GM23338 (cell line): ENCODE measurements at regions not wholly inside any gene's neighbourhood (a gene's known extent, or its start where the extent isn't known, plus 50 kb on each side); places are given as distances from the start of the nearest gene placed in this dataset.

Experiments
- ATAC-seq: fragments of 200-7000 bp; cut with Tn5 transposase; 3 replicates; pipeline ENCODE4 v1.9.1; 2020
- DNase-seq: peaks from one replicate; pipeline ENCODE4 v3.0.0-alpha.2; 2015; ENCODE audit warnings: low spot score
- H2AFZ ChIP-seq: fragments of 200-600 bp; sonication (generic); 2 replicates; pipeline ENCODE4 v1.8.0; 2016; ENCODE audit warnings: antibody characterized with exemption, mild to moderate bottlenecking, moderate library complexity
- H3F3A ChIP-seq: fragments of 200-600 bp; sonication (generic); replicated peaks from 2 replicates; pipeline ENCODE4 v1.8.0; 2017; ENCODE audit warnings: antibody characterized with exemption, mixed run types, low read depth
- H3K27ac ChIP-seq: fragments of 200-600 bp; sonication (generic); 2 replicates; pipeline ENCODE4 v1.6.1; 2016; ENCODE audit warnings: low read depth
- H3K27me3 ChIP-seq: fragments of 200-600 bp; sonication (generic); 2 replicates; pipeline ENCODE4 v1.8.0; 2016; ENCODE audit warnings: mild to moderate bottlenecking, mixed run types, moderate library complexity; ENCODE audit not compliant: insufficient read depth
- H3K36me3 ChIP-seq: fragments of 200-600 bp; sonication (generic); 2 replicates; pipeline ENCODE4 v1.8.0; 2016; ENCODE audit warnings: mild to moderate bottlenecking; ENCODE audit not compliant: insufficient read depth
- H3K4me1 ChIP-seq: fragments of 200-600 bp; sonication (generic); 2 replicates; pipeline ENCODE4 v1.8.0; 2016; ENCODE audit warnings: mild to moderate bottlenecking, moderate library complexity; ENCODE audit not compliant: insufficient read depth
- H3K4me2 ChIP-seq: fragments of 200-600 bp; sonication (generic); 2 replicates; pipeline ENCODE4 v1.7.1; 2017; ENCODE audit warnings: mixed run types
- H3K4me3 ChIP-seq: fragments of 200-600 bp; sonication (generic); 2 replicates; pipeline ENCODE4 v1.6.1; 2016; ENCODE audit warnings: mixed run types
- H3K79me2 ChIP-seq: fragments of 200-600 bp; sonication (generic); replicated peaks from 2 replicates; pipeline ENCODE4 v1.8.0; 2017; ENCODE audit warnings: mild to moderate bottlenecking; ENCODE audit not compliant: insufficient read depth
- H3K9me2 ChIP-seq: fragments of 200-600 bp; sonication (generic); 2 replicates; pipeline ENCODE4 v1.8.0; 2017; ENCODE audit not compliant: insufficient read depth
- H4K20me1 ChIP-seq: fragments of 200-600 bp; sonication (generic); replicated peaks from 2 replicates; pipeline ENCODE4 v1.8.0; 2017; ENCODE audit warnings: mild to moderate bottlenecking; ENCODE audit not compliant: insufficient read depth
- H3K27ac Mint-ChIP-seq: 2 replicates; pipeline ENCODE4 v1.8.0; 2020; ENCODE audit warnings: inconsistent platforms, mild to moderate bottlenecking, moderate library complexity, mixed read lengths
- H3K27me3 Mint-ChIP-seq: 3 replicates; pipeline ENCODE4 v1.8.0; 2022; ENCODE audit warnings: low read depth, mild to moderate bottlenecking, moderate library complexity, mixed read lengths, inconsistent platforms; ENCODE audit not compliant: insufficient read depth, poor library complexity
- H3K36me3 Mint-ChIP-seq: 3 replicates; pipeline ENCODE4 v1.8.0; 2021; ENCODE audit warnings: low read depth, mild to moderate bottlenecking, inconsistent platforms, moderate library complexity, mixed read lengths
- H3K4me1 Mint-ChIP-seq: 3 replicates; pipeline ENCODE4 v1.8.0; 2020; ENCODE audit warnings: mild to moderate bottlenecking, inconsistent platforms, mixed read lengths
- H3K4me3 Mint-ChIP-seq: 3 replicates; pipeline ENCODE4 v1.8.0; 2021; ENCODE audit warnings: moderate library complexity, mild to moderate bottlenecking, inconsistent platforms, mixed read lengths
- H3K9me3 Mint-ChIP-seq: 3 replicates; pipeline ENCODE4 v1.8.0; 2020; ENCODE audit warnings: moderate library complexity, mild to moderate bottlenecking, inconsistent platforms, mixed read lengths
- CREB1 ChIP-seq: fragments of 250-450 bp; sonication (Bioruptor Pico); IDR thresholded peaks from 2 replicates; pipeline ENCODE4 v1.5.0; 2020; ENCODE audit warnings: low read depth, mild to moderate bottlenecking, moderate library complexity
- EZH2 ChIP-seq: fragments of 200-600 bp; sonication (generic); IDR thresholded peaks from one replicate; pipeline ENCODE4 v1.8.0; 2017; ENCODE audit warnings: antibody characterized with exemption, mild to moderate bottlenecking, low read depth; ENCODE audit not compliant: unreplicated experiment
- EZH2phosphoT487 ChIP-seq: fragments of 200-600 bp; sonication (generic); IDR thresholded peaks from one replicate; pipeline ENCODE4 v1.8.1; 2018; ENCODE audit warnings: antibody characterized with exemption; ENCODE audit not compliant: unreplicated experiment
- JUNB ChIP-seq: IDR thresholded peaks from one replicate; pipeline ENCODE4 v1.6.1; 2016; ENCODE audit warnings: antibody characterized with exemption; ENCODE audit not compliant: unreplicated experiment
- STAT1 ChIP-seq: IDR thresholded peaks from one replicate; pipeline ENCODE4 v1.6.1; 2016; ENCODE audit warnings: antibody characterized with exemption; ENCODE audit not compliant: unreplicated experiment
- ZNF462 ChIP-seq: fragments of 250-450 bp; sonication (Bioruptor Pico); IDR thresholded peaks from 2 replicates; pipeline ENCODE4 v1.5.0; 2020; ENCODE audit warnings: mild to moderate bottlenecking, moderate library complexity
- TF ChIP-seq, protein P1 (sequence below): IDR thresholded peaks from one replicate; pipeline ENCODE4 v1.6.1; 2018; ENCODE audit warnings: antibody characterized with exemption; ENCODE audit not compliant: unreplicated experiment

- Histone ChIP-seq H4K20me1 (no peaks in the 10 kb centered on the region), H3K27me3 (no peaks in the 10 kb centered on the region), H3K4me1 (no peaks in the 10 kb centered on the region), H3F3A (no peaks in the 10 kb centered on the region), H3K4me2 (no peak overlapping the region), H3K4me3 (no peak overlapping the region), H3K9me2 (no peaks in the 10 kb centered on the region), H3K27ac (no peak overlapping the region), H2AFZ (no peak overlapping the region; the same call in 1 of the 2 replicates), H3K79me2 (no peaks in the 10 kb centered on the region), H3K36me3 (no peaks in the 10 kb centered on the region)
- ATAC-seq: no peak
- TF ChIP-seq EZH2phosphoT487 (no peak), CREB1 (CRISPR knock-in tag) (no peak), EZH2 (no peak), STAT1 (no peak)
- TF ChIP-seq, protein P1, sequence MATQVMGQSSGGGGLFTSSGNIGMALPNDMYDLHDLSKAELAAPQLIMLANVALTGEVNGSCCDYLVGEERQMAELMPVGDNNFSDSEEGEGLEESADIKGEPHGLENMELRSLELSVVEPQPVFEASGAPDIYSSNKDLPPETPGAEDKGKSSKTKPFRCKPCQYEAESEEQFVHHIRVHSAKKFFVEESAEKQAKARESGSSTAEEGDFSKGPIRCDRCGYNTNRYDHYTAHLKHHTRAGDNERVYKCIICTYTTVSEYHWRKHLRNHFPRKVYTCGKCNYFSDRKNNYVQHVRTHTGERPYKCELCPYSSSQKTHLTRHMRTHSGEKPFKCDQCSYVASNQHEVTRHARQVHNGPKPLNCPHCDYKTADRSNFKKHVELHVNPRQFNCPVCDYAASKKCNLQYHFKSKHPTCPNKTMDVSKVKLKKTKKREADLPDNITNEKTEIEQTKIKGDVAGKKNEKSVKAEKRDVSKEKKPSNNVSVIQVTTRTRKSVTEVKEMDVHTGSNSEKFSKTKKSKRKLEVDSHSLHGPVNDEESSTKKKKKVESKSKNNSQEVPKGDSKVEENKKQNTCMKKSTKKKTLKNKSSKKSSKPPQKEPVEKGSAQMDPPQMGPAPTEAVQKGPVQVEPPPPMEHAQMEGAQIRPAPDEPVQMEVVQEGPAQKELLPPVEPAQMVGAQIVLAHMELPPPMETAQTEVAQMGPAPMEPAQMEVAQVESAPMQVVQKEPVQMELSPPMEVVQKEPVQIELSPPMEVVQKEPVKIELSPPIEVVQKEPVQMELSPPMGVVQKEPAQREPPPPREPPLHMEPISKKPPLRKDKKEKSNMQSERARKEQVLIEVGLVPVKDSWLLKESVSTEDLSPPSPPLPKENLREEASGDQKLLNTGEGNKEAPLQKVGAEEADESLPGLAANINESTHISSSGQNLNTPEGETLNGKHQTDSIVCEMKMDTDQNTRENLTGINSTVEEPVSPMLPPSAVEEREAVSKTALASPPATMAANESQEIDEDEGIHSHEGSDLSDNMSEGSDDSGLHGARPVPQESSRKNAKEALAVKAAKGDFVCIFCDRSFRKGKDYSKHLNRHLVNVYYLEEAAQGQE: no peak
- Mint-ChIP-seq H3K4me3 (no peak overlapping the region), H3K27me3 (no peaks in the 10 kb centered on the region), H3K9me3 (no peaks in the 10 kb centered on the region), H3K36me3 (no peaks in the 10 kb centered on the region), H3K4me1 (peaks cover 4% of the 10 kb centered on the region; the same call in 1 of the 3 replicates), H3K27ac (no peak overlapping the region)
- DNase-seq: no peak
Observed at GRCh38 chr18:1394426-1394825, 489.8 kb downstream of the ADCYAP1 start.

DNA sequence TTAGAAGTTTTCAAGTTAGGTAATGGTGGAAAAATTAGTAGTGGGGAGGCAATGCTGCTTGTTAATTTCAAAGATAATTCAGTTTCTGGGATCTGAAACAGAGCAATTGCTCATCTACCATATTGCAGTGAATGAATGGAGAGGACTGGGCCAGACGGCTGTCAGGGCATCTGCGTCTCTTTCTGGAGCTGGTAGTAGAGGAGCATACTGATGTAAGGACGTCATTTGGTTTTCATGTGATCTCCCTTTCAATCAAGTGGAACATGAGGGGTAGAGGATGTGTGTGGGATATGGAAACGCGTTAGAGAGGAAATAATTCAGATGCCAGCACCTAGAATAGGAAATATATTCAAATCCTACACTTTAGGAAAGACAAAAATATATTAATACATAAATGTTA lies 490.3 kb downstream of the ADCYAP1 start:
- Histone ChIP-seq H3F3A (no peaks in the 10 kb centered on the region), H3K27ac (no peak overlapping the region), H3K4me2 (no peak overlapping the region), H3K27me3 (no peaks in the 10 kb centered on the region), H3K79me2 (no peaks in the 10 kb centered on the region), H4K20me1 (no peaks in the 10 kb centered on the region), H3K9me2 (no peaks in the 10 kb centered on the region), H3K36me3 (no peaks in the 10 kb centered on the region), H2AFZ (no peak overlapping the region; the same call in 1 of the 2 replicates), H3K4me1 (no peaks in the 10 kb centered on the region), H3K4me3 (no peak overlapping the region)
- Mint-ChIP-seq H3K4me3 (no peak overlapping the region), H3K27me3 (no peaks in the 10 kb centered on the region), H3K9me3 (no peaks in the 10 kb centered on the region), H3K4me1 (peaks cover 4% of the 10 kb centered on the region; the same call in 1 of the 3 replicates), H3K27ac (no peak overlapping the region), H3K36me3 (no peaks in the 10 kb centered on the region)
- no peak for TF ChIP-seq ZNF462
- TF ChIP-seq STAT1: no peak
- TF ChIP-seq JUNB: no peak
- DNase-seq (no peak), ATAC-seq (no peak)
